ENCODE measurements at regions not wholly inside any gene's neighbourhood (a gene's known extent, or its start where the extent isn't known, plus 50 kb on each side); places are given as distances from the start of the nearest gene placed in this dataset.

GRCh38 chr1:36570478-36571060 is 87.9 kb upstream of the CSF3R start:
- H3K27ac ChIP-seq = no peak overlapping the region
- H3K9me3 ChIP-seq = no peaks in the 10 kb centered on the region
- no peaks in the 10 kb centered on the region for H3K4me1 ChIP-seq
- H3K36me3 ChIP-seq (ENCODE audit: low read depth, missing control alignments) = no peaks in the 10 kb centered on the region
- DNase-seq = no peak
- WGBS, 2 donors = 94% methylated on average over 12 of the region's 12 CpGs
- H3K4me3 ChIP-seq = no peak overlapping the region
- TF ChIP-seq CTCF (IDR thresholded peaks at IDR 0.05) (no peak), POLR2A (IDR thresholded peaks at IDR 0.05) (no peak)
- intact Hi-C loops (cut with DNase I; ENCODE audit: low total_unique reads) = loop anchor here (10.0 kb wide), 1 partner anchor 864 kb away; no protein-coding TSS in a partner anchor
- no peaks in the 10 kb centered on the region for H3K27me3 ChIP-seq

GRCh38 chr1:36570006-36570405 is 87.3 kb upstream of the CSF3R start:
- no peak overlapping the region for H3K27ac ChIP-seq
- no peaks in the 10 kb centered on the region for H3K36me3 ChIP-seq (ENCODE audit: low read depth, missing control alignments)
- TF ChIP-seq CTCF (IDR thresholded peaks at IDR 0.05) (no peak), POLR2A (IDR thresholded peaks at IDR 0.05) (no peak)
- H3K27me3 ChIP-seq = no peaks in the 10 kb centered on the region
- H3K4me3 ChIP-seq = no peak overlapping the region
- WGBS, 2 donors = 84% methylated on average over 7 of the region's 7 CpGs
- H3K9me3 ChIP-seq = no peaks in the 10 kb centered on the region
- DNase-seq = no peak
- intact Hi-C loops (cut with DNase I; ENCODE audit: low total_unique reads) = loop anchor here (10.0 kb wide), 1 partner anchor 865 kb away; no protein-coding TSS in a partner anchor
- no peaks in the 10 kb centered on the region for H3K4me1 ChIP-seq

- no peak for TF ChIP-seq POLR2A (IDR thresholded peaks at IDR 0.05)
- no peak for TF ChIP-seq CTCF (IDR thresholded peaks at IDR 0.05)
- peak; percentile 9 for DNase-seq
- Histone ChIP-seq H3K4me1 (no peaks in the 10 kb centered on the region), H3K4me3 (no peak overlapping the region), H3K9me3 (no peaks in the 10 kb centered on the region), H3K27me3 (no peaks in the 10 kb centered on the region), H3K36me3 (ENCODE audit: low read depth, missing control alignments) (no peaks in the 10 kb centered on the region), H3K27ac (no peak overlapping the region)
- 80 to 85% methylated on average over 9 to 11 of the region's 11 CpGs for WGBS, 2 donors
- intact Hi-C loops (cut with DNase I; ENCODE audit: low total_unique reads) = no loop called here
These were observed 85.1 kb upstream of the CSF3R start for GRCh38 chr1:36567601-36568341.

GRCh38 chr1:36565576-36566501 is 83.1 kb upstream of the CSF3R start:
- Histone ChIP-seq H3K9me3 (no peaks in the 10 kb centered on the region), H3K36me3 (ENCODE audit: low read depth, missing control alignments) (no peaks in the 10 kb centered on the region), H3K27ac (no peak overlapping the region), H3K27me3 (no peaks in the 10 kb centered on the region), H3K4me1 (no peaks in the 10 kb centered on the region), H3K4me3 (no peak overlapping the region)
- TF ChIP-seq CTCF (IDR thresholded peaks at IDR 0.05) (no peak), POLR2A (IDR thresholded peaks at IDR 0.05) (no peak)
- peak; percentile 7 for DNase-seq
- intact Hi-C loops (cut with DNase I; ENCODE audit: low total_unique reads) = no loop called here
- 81 to 87% methylated on average over 7 of the region's 7 CpGs for WGBS, 2 donors

Measured in testis (tissue), 2 donors.